HUDEP-2 (cell line): ENCODE measurements at regions not wholly inside any gene's neighbourhood (a gene's known extent, or its start where the extent isn't known, plus 50 kb on each side); places are given as distances from the start of the nearest gene placed in this dataset.
A peak's percentile ranks its signal among the peaks of the same experiment; 100 is the strongest.

ENCODE experiments used
- DNase-seq, 76 experiments: peaks; one replicate each; lab custom pipeline; 2025; ENCODE audit not compliant: unreplicated experiment in 76 of 76; lab: John Stamatoyannopoulos, UW

DNA sequence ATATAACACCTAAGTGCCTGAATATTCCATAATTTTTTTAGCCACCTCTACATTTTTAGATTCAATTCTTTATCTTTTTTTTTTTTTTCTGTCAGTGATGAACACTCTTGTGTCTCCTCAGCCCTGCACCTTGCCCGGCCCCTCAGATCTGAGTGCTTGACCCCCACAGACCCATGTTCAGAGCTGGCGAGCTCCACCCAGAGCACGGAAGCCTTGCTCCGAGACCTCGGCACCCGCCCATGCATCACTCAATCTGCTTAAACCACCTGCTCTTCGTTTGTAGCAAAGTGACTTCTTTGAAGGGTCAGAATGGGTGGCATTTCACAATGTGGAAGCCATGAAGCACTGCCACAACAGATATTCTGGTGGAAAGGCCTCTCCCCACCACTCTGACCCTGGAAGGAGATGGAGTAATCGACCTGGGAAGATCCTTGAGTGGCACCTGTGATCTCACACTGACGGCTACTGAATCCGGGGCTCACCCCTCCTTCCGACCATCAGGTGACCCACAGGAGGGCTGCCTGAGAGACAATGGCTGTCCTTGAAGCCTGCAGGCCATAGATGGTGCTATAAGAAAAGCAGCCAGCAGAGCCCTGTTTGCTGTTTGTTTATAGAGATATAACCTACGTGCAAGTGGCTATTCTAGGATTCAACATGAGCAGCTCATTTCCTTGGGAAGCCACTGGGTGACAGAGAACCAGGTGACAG is 261.1 kb upstream of the IRX4 start:
- no peak for DNase-seq

DNA sequence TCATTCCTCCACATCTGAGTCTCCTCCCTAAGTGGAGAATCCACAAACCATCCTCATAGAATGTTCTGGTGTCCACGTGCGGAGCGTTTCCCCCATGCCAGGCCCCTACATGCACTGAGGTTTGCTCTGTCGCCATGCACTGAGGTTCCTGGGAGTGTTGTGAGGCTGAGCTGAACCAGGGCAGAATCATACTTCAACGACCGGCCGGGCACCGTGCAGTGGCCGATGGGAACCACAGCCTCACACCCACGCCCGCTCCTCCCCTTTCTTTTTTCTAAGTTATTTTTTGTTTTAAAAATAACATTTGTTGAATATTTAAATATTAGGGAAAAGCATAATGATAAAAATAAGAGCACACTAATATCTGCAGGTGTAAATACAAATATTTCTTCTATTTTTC is 260.4 kb upstream of the IRX4 start:
- DNase-seq: no peak

DNA sequence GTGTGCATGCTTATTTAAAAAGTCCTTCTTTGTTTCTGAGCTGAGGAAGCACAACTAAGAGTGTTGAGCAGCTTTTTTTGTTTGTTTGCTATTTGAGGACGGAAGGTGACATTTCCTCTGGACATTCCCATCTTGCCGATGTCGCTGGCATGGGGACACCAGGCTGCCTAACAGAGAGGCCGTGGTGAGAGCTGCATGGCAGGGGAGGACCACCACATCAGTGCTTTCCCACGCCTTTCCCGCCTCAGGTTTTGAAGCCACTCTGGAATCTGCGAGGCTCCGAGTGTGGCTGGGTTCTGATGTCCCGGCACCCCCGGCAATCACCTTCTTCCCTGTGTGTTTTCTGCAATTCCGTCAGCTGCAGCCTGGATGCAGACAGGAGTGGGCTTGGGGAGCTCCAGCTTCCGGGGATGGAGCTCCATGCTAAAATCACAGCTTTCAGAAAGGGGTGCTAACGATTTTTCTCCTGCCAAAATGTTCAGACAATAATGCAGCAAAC is 259.8 kb upstream of the IRX4 start:
- no peak for DNase-seq

DNA sequence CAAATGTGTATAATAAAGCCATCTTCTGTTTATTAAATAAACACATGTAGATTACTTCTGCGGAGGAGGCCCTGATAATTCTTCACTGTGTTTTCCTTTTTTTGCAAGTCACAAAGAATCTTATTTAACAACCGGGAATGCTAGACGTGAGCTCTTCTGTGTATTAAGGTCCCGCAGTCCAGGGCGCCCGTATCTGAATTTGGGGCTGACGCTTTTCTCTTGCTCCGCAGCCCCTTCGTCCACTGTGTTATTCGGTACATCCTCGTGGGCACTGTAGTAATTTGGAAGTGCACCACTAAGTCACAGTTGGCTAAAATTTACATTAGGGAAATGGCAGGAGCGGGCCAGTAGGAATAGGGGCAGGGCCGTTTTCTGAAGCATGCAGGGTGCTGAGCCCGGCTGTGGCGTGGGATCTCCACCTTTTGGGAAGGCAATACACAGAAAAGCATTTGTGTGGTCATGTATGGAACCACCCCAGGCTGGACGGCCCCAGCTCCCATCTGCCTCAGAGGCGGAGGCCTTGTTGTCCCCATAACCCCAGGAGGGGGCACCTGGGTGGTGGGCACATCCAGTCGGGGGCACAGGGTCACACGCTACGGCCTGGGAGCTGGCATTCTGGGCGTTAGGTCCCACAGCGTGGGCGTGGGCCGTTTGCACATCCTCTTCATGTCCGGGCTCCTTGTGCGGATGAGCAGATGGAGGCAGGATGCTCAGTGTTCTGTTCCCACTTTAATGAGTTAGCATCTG is 258.7 kb upstream of the IRX4 start:
- DNase-seq: no peak

DNA sequence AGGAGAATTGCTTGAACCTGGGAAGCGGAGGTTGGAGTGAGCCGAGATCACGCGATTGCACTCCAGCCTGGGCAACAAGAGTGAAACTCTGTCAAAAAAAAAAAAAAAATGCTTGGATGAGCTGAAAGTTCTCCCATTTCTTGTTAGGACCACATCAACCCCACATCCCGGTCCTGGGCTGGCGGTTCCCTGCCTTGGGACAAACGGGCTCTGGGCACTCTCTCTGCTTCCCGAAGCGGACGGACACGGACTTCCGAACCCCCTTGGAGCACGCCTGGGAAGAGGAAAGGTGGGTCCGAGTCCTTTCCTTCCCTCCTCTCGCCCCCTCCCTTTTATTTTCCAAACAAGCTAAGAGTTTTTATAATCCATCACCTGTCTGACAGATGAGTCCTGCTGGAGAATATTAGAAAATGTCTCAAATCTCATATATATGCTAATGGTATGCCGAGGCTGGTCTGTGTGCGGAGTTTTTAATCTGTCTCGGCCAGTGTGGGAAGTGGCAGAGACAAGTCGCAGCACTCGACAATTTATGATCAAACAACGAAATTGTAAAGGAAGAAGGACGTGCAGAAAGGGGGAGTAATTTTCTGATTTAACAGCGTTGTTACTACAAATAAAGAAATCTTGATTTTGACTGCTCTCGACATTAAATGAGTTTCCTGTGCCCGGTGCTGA is 257.9 kb upstream of the IRX4 start:
- no peak for DNase-seq

DNA sequence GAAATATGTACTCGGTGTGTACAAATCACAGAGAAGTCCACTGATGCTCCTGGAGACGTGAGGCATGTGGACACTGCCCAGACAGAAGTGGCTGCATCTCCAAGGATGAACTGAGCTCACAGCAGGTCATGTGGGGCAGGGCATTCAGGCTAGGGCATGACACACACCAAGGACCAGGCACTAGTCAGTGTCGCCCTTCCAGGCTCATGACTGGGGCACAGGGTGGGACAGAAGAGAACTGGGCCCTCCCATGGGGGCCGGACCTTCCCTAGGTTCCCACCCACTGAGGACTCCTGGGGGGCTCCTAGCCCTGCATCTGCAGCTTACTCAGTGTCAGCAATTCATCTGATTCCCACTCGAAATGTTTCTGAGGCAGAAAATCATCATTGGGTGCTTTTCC is 256.8 kb upstream of the IRX4 start:
- no peak for DNase-seq

DNA sequence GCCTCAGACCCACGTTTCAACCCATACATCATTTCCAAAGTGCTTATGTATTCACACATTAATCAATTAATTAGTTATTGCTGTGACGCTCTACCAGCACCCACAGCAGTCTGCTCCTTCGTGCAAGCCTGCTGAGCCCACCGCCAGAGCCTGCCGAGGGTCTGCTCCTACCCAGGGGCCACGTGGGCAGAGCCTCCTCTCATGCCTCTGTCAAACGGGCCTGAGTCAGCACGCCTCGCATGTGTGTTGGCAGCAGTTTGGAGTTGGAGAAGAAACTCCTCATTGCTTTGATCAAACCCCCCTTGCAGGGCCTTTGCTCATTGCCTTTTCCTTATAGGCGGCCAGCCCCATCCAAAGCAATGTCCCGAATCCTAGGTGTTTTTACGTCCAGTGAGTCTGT is 256.2 kb upstream of the IRX4 start:
- DNase-seq: no peak

DNA sequence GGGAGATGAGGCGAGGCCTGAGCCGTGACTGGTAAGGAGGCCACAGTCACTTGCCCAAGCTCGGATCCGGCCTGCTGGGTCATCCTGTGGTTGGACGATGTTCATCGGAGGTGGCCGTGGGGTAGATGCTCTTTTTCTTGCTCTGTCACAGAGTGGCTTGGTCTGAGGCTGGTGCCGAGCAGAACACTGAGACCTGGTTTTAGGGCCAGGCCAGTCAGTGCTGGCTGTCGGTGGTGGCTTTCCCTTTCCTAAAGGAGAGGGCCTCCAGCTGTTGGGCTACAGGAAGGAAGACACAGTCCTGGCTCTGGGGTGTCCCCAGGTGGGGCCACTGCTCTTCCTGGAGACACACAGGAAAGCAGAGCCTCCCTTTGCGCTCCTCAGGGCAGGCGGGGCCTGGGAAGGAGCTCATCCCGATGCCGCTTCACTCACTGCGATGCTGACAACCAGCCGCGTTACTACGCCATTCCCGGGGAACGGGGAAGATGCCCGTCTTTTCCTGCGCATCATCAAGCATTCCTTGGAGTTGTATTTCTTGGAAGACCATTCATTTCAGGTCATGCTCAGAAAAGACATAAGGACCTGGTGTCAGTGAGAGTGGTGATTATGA is 254.8 kb upstream of the IRX4 start:
- no peak for DNase-seq

DNA sequence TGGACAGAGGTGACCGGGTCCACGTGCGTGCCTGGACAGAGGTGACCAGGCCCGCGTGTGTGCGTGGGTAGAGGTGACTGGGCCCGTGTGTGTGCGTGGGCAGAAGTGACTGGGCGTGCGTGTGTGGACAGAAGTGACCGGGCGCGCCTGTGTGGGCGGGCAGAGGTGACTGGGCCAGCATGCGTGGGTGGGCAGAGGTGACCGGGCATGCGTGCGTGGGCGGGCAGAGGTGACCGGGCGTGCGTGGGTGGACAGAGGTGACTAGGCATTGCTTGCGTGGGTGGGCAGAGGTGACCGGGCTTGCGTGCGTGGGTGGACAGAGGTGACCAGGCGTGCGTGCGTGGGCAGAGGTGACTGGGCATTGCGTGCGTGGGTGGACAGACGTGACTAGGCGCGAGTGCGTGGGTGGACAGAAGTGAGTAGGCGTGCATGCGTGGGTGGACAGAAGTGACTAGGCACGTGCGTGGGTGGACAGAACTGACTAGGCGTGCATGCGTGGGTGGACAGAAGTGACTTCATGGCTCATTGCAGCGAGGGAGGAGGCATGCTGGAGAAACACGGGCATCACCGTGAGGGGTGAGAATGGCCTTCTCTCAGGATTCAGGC is 254.1 kb upstream of the IRX4 start:
- no peak for DNase-seq

DNA sequence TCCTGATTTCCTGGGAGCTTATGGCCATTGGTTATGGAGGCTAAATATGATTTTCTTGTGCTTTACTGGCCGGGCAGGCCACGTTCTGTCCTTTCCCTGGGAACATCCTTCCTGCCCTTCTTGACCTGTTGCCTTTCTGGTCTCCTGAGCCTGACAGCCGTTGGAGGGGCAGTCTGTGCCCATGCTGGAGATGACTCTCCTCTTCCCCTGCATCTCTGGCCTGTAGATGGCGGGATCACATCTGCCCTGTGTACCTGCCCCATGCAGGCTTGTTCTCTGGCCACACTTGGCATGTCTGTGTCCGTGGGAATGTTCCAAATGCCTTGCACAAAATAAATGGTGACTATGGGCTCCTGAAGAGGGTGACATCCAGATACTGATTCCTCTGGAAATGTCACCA is 253.1 kb upstream of the IRX4 start:
- no peak for DNase-seq

DNA sequence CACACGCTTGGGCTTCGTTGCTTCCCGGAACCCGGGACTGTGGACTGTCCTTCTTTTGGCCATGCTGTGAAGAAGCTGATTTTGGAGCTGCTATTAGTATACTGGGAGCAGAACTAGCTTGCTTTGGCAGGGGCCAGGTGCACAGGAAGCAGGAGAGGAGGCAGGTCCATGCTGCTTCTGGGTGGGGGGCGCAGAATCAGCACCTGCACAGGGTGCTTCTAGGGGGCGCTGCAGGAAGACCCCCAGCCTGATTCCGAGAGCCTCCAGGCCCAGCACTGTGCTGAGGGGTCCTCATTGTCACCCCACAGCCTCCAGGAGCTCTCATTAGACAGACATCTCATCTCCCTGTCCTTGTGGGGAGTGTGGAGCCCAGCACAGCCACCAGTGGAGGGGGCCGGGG is 252.6 kb upstream of the IRX4 start:
- no peak for DNase-seq

DNA sequence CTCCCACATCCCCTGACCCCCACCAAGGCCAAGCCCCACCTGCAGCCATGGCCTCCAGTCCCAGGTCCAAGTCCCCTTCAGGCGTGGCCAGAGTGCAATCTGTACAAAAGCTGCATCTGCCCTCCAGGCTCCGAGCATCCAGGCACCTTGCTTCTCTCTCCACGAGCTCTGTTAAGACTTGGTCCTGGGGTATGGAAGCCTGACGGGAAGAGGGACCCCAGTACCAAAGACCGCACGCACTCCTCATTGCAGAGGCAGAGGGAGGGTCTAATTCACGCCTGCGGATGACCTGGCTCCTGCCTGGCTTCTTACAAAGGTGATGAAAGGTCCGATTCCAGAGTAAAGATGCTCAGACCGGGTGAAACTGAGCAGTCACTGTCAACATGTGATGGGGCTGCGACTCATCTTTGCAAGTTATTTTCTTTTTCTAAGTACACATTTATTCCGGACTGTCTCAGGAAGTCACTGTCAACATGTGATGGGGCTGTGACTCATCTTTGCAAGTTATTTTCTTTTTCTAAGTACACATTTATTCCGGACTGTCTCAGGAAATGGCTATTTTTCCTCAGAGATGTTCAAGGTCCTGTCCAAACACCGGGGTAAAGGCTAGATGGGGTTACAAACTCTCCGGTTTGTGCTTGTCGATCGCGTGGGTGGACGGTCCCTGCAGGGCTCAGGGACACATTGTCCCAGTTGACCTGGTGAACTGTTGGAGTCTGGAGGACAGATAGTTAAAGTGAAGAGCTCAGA is 252.0 kb upstream of the IRX4 start:
- DNase-seq: no peak

DNA sequence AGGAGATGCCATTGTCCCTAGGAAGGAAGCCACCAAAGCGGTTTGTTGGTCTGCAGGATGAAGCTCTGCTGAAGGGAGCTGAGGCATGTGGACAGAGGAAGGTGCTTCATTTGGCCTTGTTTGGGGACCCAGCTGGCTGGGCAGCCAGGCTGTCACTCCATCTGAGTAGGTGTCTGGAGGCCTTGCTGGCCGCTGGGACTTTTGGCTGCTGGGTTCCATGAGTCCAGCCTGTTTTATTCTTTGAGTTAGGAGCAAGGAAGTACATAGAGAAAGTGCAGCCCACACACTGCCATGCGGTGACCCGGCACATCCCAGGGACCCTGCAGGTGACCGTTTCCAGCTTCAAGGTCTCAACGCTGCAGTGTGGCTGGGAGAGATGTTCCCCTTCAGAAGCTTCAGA is 251.2 kb upstream of the IRX4 start:
- peak in 1 of 76 experiments; percentile 1 for DNase-seq

DNA sequence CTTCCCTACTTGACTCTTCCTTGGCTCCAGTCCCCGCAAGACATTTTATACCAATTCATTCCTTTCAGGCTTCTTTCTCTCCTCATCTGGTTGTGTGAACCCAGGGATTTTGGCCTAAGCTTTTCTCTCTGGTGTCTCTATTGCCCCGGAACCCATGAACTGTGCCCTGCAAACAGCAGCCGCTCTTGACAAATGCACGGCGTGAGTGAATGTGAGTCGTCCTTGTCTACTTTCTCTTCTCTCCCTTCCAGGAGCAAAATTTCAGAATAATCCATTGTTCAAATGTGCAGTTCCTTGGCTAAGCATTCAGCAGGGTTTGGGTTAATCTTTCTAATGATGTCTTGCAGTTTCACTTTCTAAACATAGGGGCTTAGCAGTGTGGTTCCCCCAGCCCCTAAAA is 250.4 kb upstream of the IRX4 start:
- no peak for DNase-seq

DNA sequence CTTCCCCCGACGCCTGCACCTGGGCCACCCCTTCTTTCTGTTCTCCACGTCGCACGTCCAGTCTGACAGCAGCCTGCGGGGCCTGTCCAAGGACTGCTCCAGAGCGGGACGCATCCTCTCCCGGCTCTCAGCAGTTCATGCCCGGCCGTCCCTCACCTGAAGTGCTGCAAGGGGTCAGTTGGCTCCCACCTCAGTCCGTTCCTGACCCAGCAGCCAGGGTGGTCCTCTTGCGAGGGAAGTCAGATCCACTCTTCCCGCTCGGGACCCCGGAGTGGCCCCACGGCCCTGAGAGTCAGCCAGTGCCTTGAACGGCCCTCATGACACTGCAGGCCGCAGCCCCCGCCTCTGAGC is 249.7 kb upstream of the IRX4 start:
- no peak for DNase-seq

DNA sequence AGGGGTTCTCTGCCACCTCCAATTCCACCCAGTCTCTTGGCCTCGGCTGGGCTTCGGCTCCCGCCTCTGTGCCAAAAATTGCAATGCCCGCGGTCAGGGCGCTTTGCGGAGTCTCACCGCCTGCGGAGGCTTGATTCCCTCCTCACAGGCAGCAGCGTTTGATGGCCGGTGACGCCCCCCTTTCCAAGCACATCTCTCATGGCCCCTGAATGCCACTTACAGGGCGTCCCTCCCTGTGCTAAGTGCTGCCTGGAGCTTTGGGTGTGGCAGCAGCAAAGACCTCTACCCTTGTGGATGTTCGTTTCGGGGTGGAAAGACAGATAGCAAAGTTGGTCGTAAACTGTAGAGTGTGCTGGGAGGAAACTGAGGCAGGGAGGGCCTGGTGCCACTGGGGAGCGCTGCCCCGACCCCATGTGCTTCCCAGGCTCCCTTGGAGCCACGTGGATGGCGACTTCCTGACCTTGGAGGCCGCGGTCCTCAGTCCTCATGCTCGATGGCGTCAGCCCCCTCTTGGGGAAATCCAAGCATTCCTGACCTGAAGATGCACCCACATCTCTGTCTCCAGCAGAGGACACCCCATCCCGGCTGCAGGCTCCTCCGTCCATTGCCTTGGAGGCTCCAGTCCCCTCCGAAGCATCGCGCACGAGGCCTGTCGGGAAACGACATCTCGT is 249.2 kb upstream of the IRX4 start:
- no peak for DNase-seq

DNA sequence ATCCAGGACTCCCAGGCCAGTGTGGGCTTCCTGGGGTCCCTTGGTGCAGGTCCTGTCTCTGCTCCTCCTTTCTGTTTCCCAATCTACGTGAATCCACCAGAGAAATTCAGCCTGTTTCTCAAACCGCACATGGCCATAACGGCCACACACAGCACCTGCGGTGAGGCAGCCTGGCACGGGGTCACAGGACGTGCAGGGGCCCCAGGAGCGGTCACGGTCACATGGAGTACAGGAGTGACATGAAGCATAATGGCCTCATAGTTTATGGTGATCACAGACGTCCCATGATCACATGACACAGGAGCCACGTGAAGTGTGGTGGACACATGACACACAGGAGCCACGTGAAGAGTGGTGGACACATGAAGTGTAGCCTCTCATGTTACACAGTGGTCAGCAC is 248.5 kb upstream of the IRX4 start:
- DNase-seq: no peak

DNA sequence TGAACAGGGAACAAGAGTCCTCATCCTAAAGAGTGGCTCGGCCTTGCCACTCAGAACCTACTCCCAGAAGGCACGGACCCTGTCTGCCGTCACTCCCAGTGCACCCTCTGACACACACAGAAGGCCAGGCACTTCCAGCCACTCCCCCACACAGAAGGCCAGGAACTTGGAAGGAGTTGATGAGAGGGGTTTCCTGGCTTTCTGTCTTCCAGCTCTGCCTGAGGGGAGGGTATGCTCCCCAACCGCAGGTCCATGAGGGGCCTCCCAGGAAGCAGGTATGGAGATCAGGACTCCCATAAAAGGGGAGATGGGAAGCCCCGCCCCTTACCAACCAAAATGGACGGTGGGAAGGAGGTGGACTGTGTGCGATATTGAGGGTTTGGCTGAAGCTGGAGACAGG is 247.6 kb upstream of the IRX4 start:
- no peak for DNase-seq

DNA sequence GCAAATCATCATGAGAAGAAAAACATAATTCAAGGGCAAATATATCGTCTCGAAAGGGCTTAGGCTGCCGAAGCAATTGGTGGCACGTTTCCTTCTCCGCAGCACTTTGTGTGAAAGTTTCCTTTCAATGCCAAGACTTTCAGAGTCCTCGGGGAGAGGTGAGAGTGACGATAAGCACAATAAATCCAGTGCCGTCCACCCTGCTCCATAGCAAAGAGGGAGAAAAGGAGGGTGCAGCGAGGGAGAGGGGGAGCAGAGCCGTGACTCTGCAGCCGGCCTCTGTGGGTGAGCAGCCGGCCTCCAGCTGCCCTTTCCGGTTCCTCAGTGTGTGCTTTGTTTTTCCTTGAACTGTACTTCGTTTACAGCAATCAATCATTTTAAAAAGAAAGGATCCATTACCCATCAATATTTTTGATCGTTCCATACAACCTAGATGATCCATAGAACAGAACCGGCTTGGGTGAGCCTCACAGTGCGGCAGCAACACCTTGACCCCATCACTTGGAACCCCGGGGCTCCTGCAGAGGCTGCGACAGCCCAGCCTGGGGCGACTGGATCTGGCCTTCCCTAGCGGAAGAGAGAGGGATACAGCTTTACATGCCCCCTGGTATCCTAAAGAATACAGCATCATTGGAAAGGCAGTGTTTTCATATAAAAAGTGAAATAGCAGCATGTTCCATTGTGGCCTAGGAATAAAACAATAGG is 247.0 kb upstream of the IRX4 start:
- no peak for DNase-seq
